Renal cortex interstitium (tissue), 11 donors: ENCODE measurements at regions not wholly inside any gene's neighbourhood (a gene's known extent, or its start where the extent isn't known, plus 50 kb on each side); places are given as distances from the start of the nearest gene placed in this dataset.

Experiments
- DNase-seq, 11 donors: peaks; one replicate each; pipeline ENCODE4 v3.0.0-alpha.2; 2013; ENCODE audit warnings: low read depth in 9 of 11, low spot score in 4 of 11; ENCODE audit errors: extremely low read depth in 1 of 11

GRCh38 chr2:18745431-18746272, 156.3 kb upstream of the NT5C1B start:
- no peak for DNase-seq

GRCh38 chr2:18741895-18742732, 152.7 kb upstream of the NT5C1B start:
- no peak for DNase-seq

GRCh38 chr2:18741191-18741590, 151.8 kb upstream of the NT5C1B start:
- DNase-seq, result no peak

GRCh38 chr2:18740474-18740881, 151.1 kb upstream of the NT5C1B start:
- no peak for DNase-seq

- DNase-seq, result no peak
These were observed 142.3 kb upstream of the NT5C1B start for GRCh38 chr2:18731666-18732065.

GRCh38 chr2:18724371-18725145, 135.2 kb upstream of the NT5C1B start:
- no peak for DNase-seq

GRCh38 chr2:18723219-18723618, 133.8 kb upstream of the NT5C1B start:
- no peak for DNase-seq

- DNase-seq, result no peak
These were observed 132.7 kb upstream of the NT5C1B start for GRCh38 chr2:18722101-18722500.

- peak in 1 of 11 donors; percentile 5 for DNase-seq
These were observed 131.9 kb upstream of the NT5C1B start for GRCh38 chr2:18721038-18721922.

- DNase-seq, result no peak
These were observed 130.8 kb upstream of the NT5C1B start for GRCh38 chr2:18719978-18720775.

GRCh38 chr2:18708203-18708715, 118.9 kb upstream of the NT5C1B start:
- DNase-seq, result no peak

GRCh38 chr2:18706001-18706400, 116.6 kb upstream of the NT5C1B start:
- DNase-seq, result no peak

GRCh38 chr2:18704276-18704675, 114.9 kb upstream of the NT5C1B start:
- no peak for DNase-seq

- no peak for DNase-seq
These were observed 114.2 kb upstream of the NT5C1B start for GRCh38 chr2:18703555-18703954.

- DNase-seq, result no peak
These were observed 112.6 kb upstream of the NT5C1B start for GRCh38 chr2:18701981-18702380.

GRCh38 chr2:18701546-18701945, 112.2 kb upstream of the NT5C1B start:
- DNase-seq, result no peak

GRCh38 chr2:18690342-18690741, 101.0 kb upstream of the NT5C1B start:
- no peak for DNase-seq
